ENCODE measurements at regions not wholly inside any gene's neighbourhood (a gene's known extent, or its start where the extent isn't known, plus 50 kb on each side); places are given as distances from the start of the nearest gene placed in this dataset.

DNA sequence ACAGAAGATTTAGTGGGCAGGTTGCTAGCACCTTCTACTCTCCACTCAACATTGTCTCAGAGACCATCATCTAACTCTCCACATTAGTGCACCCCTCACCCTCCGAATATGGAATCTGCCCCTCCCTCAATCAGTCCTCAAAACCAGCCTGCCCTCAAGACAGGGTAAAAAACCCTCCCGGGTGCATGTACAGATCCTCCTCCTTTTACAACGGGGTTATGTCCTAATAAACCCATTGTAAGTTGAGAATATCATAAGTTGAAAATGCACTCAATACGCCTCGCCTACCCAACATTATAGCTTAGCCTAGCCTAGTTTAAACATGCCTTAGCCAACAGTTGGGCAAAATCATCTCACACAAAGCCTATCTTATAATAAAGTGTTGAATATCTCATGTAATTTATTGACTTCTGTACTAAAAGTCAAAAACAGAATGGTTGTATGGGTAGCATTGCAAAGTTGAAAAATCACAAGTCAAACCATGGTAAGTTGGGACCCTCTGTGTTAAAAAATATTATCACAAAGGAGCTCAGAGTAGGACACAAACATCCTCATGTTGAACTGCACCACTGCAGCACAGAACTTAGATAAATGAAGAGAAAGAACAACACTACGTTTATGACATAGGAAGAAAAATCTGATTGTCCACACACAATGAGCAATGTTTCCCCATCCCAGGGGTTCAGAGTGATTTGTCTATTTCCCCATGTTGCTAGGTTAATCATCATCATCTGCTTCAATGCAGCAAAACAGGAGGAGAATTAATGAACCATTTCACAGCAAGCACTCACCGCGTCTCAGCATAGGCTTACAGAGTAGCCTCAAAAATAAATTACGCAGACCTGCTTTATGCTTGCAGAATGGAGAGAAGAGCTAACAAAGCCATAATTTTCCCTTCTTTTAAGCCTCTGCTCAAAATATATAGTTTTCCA lies 184.1 kb upstream of the ARL4C start:
- no peak overlapping the region for H3K27ac ChIP-seq (ENCODE audit: low read depth, low read length)

DNA sequence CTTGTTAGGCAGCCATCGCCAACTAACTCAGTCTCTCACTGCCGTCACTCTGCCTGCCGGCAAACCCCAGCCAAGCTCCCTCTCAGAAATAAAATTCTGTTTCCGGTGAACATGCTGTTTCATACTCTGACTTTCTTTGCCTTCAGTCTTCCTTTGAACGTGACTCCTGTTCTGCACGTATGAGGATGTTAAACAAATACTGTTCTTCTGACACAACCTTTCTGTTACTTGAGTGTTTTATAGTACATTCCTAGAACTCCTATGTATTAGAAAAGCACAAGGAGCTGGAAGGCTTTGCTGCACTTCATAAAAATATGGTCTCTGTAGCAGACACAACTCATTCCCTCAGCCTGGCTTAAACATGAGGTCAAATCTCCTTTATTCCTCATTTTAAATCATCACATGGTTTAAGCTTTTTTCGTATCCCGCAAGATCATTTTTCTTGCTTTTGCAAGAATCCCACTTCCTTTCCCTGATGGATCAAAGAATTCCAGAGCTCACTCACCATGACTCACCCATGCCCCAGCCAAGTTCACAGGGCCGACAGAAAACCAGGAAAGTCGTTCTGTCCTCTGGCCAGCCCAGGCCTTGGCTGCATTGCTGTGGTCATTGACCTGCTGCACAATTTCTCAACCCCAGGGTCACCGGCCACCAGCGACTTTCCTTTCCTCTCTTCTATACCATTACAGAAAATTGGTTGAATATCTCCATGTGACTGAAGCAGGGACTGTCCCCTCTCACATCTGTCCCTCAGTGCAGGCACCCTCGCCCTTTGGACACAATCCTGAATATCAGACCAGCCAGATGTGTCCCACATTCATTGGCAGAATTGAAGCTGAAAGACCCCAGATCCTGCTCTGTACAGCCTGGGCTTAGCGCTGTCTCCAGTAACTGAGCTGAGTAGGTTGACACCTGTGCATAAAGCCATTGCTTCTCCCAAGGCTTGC lies 183.1 kb upstream of the ARL4C start:
- Histone ChIP-seq H3K4me3 (ENCODE audit: low read depth in 1 of 2, low read length in 2 of 2) (no peak overlapping the region), H3K9me3 (ENCODE audit: control insufficient read depth in 1 of 2, low read length in 2 of 2) (no peaks in the 10 kb centered on the region), H3K9ac (ENCODE audit: low read depth in 1 of 2, low read length in 2 of 2) (no peak overlapping the region), H3K27me3 (ENCODE audit: control insufficient read depth in 1 of 2, insufficient read depth in 2 of 2, low read length in 2 of 2) (no peaks in the 10 kb centered on the region), H3K36me3 (ENCODE audit: control insufficient read depth in 1 of 2, insufficient read depth in 2 of 2, low read length in 2 of 2) (no peaks in the 10 kb centered on the region), H3K4me1 (ENCODE audit: control insufficient read depth in 1 of 2, insufficient read depth in 2 of 2, low read length in 2 of 2) (no peaks in the 10 kb centered on the region), H3K27ac (ENCODE audit: low read depth, low read length) (no peak overlapping the region)

More for the DNA sequence above, 184.1 kb upstream of the ARL4C start:
- Histone ChIP-seq H3K4me1 (ENCODE audit: control insufficient read depth in 1 of 2, insufficient read depth in 2 of 2, low read length in 2 of 2) (no peaks in the 10 kb centered on the region), H3K36me3 (ENCODE audit: control insufficient read depth in 1 of 2, insufficient read depth in 2 of 2, low read length in 2 of 2) (no peaks in the 10 kb centered on the region), H3K27me3 (ENCODE audit: control insufficient read depth in 1 of 2, insufficient read depth in 2 of 2, low read length in 2 of 2) (no peaks in the 10 kb centered on the region), H3K4me3 (ENCODE audit: low read depth in 1 of 2, low read length in 2 of 2) (no peak overlapping the region), H3K9me3 (ENCODE audit: control insufficient read depth in 1 of 2, low read length in 2 of 2) (no peaks in the 10 kb centered on the region), H3K9ac (ENCODE audit: low read depth in 1 of 2, low read length in 2 of 2) (no peak overlapping the region)

DNA sequence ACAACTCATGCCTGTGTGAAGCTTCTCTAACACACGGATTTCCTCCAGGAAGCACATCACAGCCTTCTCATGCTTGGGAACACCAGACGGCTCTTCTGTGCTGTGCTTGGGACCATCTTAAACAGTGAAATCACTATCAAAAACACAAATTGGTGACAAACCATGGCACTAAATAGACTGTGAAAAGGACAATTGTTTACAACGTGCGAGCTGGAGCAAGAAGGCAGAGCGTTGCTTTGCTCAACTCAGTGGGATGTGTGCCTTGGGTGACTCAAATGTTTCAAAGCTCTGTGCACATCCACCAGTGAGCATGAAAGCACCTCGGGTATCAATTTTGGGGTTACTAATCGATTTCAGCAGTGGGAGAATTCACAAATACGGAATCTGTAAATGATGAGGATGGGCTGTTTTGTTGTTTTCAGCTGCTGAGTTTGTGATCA lies 182.4 kb upstream of the ARL4C start:
- Histone ChIP-seq H3K27ac (ENCODE audit: low read depth, low read length) (no peak overlapping the region), H3K9me3 (ENCODE audit: control insufficient read depth in 1 of 2, low read length in 2 of 2) (no peaks in the 10 kb centered on the region), H3K27me3 (ENCODE audit: control insufficient read depth in 1 of 2, insufficient read depth in 2 of 2, low read length in 2 of 2) (no peaks in the 10 kb centered on the region), H3K4me1 (ENCODE audit: control insufficient read depth in 1 of 2, insufficient read depth in 2 of 2, low read length in 2 of 2) (no peaks in the 10 kb centered on the region), H3K9ac (ENCODE audit: low read depth in 1 of 2, low read length in 2 of 2) (no peak overlapping the region), H3K36me3 (ENCODE audit: control insufficient read depth in 1 of 2, insufficient read depth in 2 of 2, low read length in 2 of 2) (no peaks in the 10 kb centered on the region), H3K4me3 (ENCODE audit: low read depth in 1 of 2, low read length in 2 of 2) (no peak overlapping the region)

DNA sequence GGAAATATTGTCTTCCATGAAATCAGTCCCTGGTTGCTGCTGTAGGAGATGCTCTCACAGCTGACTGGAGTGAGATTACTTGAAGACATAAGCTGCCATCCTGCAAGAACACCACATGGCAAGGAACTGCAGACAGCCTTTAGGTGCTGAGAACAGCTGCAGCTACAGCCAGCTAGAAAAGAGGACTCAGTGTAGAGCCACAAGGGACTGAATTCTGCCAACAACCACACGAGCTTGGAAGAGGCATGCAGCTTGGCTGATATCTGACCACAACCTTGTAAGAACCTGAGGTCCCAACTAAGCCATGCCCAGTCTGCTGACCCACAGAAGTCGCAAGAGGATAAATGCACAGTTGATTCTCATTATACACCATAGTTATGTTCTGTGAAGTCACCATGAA lies 181.8 kb upstream of the ARL4C start:
- Histone ChIP-seq H3K27me3 (ENCODE audit: control insufficient read depth in 1 of 2, insufficient read depth in 2 of 2, low read length in 2 of 2) (no peaks in the 10 kb centered on the region), H3K4me3 (ENCODE audit: low read depth in 1 of 2, low read length in 2 of 2) (no peak overlapping the region), H3K36me3 (ENCODE audit: control insufficient read depth in 1 of 2, insufficient read depth in 2 of 2, low read length in 2 of 2) (no peaks in the 10 kb centered on the region), H3K27ac (ENCODE audit: low read depth, low read length) (no peak overlapping the region), H3K9ac (ENCODE audit: low read depth in 1 of 2, low read length in 2 of 2) (no peak overlapping the region), H3K4me1 (ENCODE audit: control insufficient read depth in 1 of 2, insufficient read depth in 2 of 2, low read length in 2 of 2) (no peaks in the 10 kb centered on the region), H3K9me3 (ENCODE audit: control insufficient read depth in 1 of 2, low read length in 2 of 2) (no peaks in the 10 kb centered on the region)

DNA sequence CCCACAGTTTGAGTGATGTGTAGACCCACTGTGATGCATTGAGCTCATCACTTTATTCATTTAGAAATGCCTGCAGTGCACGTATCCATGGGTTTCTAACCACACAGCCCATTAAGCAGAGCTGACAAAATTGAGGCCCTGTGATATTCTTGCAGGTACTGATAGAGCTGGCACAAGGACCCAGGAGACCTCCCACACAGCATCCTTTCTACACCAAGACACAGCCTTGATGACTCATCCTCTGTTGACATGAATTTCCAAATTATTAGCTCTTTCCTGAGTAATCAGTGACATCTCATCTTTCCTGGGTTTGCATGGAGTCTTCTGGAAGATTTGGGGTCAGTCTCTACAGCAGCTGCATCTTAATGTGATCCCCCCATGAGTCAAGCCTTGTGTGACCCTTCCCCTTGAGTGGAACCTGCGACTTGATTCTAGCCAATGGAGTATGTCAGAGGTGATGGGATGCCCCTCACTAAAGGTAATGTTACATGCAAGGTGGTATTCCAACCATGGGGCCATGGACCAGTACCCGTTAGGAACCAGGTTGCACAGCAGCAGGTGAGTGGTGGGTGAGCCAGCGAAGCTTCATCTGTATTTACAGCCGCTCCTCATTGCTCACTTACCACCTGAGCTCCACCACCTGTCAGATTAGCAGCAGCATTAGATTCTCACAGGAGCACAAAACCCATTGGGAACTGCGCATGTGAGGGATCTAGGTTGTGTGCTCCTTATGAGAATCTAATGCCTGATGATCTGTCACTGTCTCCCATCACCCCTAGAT lies 181.1 kb upstream of the ARL4C start:
- H3K27ac ChIP-seq (ENCODE audit: low read depth, low read length), result no peak overlapping the region
- H3K27me3 ChIP-seq (ENCODE audit: control insufficient read depth in 1 of 2, insufficient read depth in 2 of 2, low read length in 2 of 2), result no peaks in the 10 kb centered on the region
- H3K4me3 ChIP-seq (ENCODE audit: low read depth in 1 of 2, low read length in 2 of 2), result no peak overlapping the region
- no peaks in the 10 kb centered on the region for H3K9me3 ChIP-seq (ENCODE audit: control insufficient read depth in 1 of 2, low read length in 2 of 2)
- H3K36me3 ChIP-seq (ENCODE audit: control insufficient read depth in 1 of 2, insufficient read depth in 2 of 2, low read length in 2 of 2), result no peaks in the 10 kb centered on the region
- H3K4me1 ChIP-seq (ENCODE audit: control insufficient read depth in 1 of 2, insufficient read depth in 2 of 2, low read length in 2 of 2), result no peaks in the 10 kb centered on the region
- H3K9ac ChIP-seq (ENCODE audit: low read depth in 1 of 2, low read length in 2 of 2), result no peak overlapping the region

DNA sequence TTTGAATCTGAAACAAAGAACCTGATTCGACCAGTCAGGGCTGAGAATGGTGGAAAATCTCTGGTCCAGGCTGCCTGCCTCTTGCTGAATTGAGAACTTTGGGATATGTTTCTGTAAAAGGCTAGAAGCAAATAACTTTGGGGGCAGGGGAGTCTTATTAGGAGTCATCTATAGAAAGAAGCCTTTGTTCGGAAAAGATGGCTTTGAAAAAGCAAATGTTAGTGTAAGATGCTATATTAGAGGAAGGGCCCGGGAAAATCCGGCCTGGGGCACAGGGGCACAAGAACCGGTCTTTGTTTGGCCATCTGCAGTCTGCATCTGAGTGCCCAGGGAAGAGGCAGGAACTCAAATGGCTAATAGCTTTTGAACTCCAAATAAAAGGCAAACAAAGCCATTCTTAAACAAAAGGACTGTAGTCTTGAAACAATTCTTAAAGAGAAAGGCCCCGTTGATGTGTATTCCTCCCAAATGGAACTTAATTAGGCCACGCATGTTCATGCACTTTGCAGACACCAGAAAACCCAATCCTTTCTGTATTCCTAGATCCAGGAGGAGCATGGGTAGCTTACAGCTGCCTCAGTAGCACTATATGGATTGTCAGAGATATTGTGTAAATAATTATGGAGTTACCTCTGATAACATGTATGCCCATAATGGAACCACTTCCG lies 180.0 kb upstream of the ARL4C start:
- H3K4me1 ChIP-seq (ENCODE audit: control insufficient read depth in 1 of 2, insufficient read depth in 2 of 2, low read length in 2 of 2), result no peaks in the 10 kb centered on the region
- no peak overlapping the region for H3K9ac ChIP-seq (ENCODE audit: low read depth in 1 of 2, low read length in 2 of 2)
- no peak overlapping the region for H3K4me3 ChIP-seq (ENCODE audit: low read depth in 1 of 2, low read length in 2 of 2)
- no peak overlapping the region for H3K27ac ChIP-seq (ENCODE audit: low read depth, low read length)
- H3K27me3 ChIP-seq (ENCODE audit: control insufficient read depth in 1 of 2, insufficient read depth in 2 of 2, low read length in 2 of 2), result no peaks in the 10 kb centered on the region
- H3K36me3 ChIP-seq (ENCODE audit: control insufficient read depth in 1 of 2, insufficient read depth in 2 of 2, low read length in 2 of 2), result no peaks in the 10 kb centered on the region
- H3K9me3 ChIP-seq (ENCODE audit: control insufficient read depth in 1 of 2, low read length in 2 of 2), result no peaks in the 10 kb centered on the region

DNA sequence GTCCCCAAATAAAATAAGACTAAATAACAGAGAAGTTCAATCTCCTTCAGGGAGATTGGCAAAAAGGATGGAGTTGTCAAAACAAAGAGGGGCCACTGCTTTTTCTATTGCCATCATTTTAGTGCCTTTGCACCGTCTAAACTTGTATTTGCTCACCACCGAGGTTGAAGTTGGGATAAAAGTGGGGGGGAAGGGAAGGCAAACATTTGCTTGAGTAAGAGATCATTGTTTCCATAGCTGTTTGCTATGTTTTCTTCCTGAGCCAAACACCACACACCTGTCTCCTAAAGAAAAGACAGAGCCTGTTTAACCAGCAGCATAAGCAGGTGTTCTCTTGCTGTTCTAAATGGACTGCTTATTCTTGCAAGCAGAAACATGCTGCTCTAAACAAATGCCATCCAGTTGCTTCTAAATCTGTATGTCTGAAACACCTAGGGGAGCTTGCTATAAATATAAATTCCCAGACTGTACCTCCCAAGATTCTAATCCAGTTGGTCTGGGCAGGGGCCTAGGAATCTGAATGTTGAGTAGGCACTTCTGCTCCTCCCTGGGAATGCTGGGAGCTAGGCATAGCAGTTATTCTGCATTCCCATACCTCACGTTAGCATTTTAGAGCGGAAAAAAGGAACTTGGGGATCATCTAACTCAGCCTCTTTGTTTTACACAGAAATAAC lies 179.4 kb upstream of the ARL4C start:
- no peak overlapping the region for H3K27ac ChIP-seq (ENCODE audit: low read depth, low read length)
- H3K36me3 ChIP-seq (ENCODE audit: control insufficient read depth in 1 of 2, insufficient read depth in 2 of 2, low read length in 2 of 2), result no peaks in the 10 kb centered on the region
- H3K9ac ChIP-seq (ENCODE audit: low read depth in 1 of 2, low read length in 2 of 2), result no peak overlapping the region
- H3K4me1 ChIP-seq (ENCODE audit: control insufficient read depth in 1 of 2, insufficient read depth in 2 of 2, low read length in 2 of 2), result no peaks in the 10 kb centered on the region
- no peak overlapping the region for H3K4me3 ChIP-seq (ENCODE audit: low read depth in 1 of 2, low read length in 2 of 2)
- H3K27me3 ChIP-seq (ENCODE audit: control insufficient read depth in 1 of 2, insufficient read depth in 2 of 2, low read length in 2 of 2), result no peaks in the 10 kb centered on the region
- no peaks in the 10 kb centered on the region for H3K9me3 ChIP-seq (ENCODE audit: control insufficient read depth in 1 of 2, low read length in 2 of 2)

DNA sequence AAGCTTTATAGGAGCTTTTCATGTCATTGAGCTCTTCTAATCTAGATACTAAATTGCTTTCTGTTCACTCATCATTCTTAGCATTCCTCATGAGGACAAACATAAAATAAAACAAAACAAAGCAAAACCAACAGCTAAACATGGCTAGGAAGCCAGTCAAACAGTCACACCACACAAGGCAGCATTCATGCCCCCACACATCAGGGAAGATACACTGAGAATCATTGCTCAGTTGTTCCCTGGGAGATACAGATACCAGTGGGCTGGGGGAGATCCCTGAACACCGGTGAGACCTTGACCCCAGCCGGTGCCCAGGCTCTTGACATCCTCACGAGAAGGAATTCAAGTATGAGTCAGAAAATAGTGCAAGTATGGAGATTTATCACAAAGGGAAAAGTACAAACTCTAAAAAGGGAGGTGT lies 177.9 kb upstream of the ARL4C start:
- Histone ChIP-seq H3K27me3 (ENCODE audit: control insufficient read depth in 1 of 2, insufficient read depth in 2 of 2, low read length in 2 of 2) (no peaks in the 10 kb centered on the region), H3K4me1 (ENCODE audit: control insufficient read depth in 1 of 2, insufficient read depth in 2 of 2, low read length in 2 of 2) (no peaks in the 10 kb centered on the region), H3K9ac (ENCODE audit: low read depth in 1 of 2, low read length in 2 of 2) (no peak overlapping the region), H3K36me3 (ENCODE audit: control insufficient read depth in 1 of 2, insufficient read depth in 2 of 2, low read length in 2 of 2) (no peaks in the 10 kb centered on the region), H3K27ac (ENCODE audit: low read depth, low read length) (no peak overlapping the region), H3K4me3 (ENCODE audit: low read depth in 1 of 2, low read length in 2 of 2) (no peak overlapping the region), H3K9me3 (ENCODE audit: control insufficient read depth in 1 of 2, low read length in 2 of 2) (no peaks in the 10 kb centered on the region)
